SK-N-SH (cell line): ENCODE measurements at regions not wholly inside any gene's neighbourhood (a gene's known extent, or its start where the extent isn't known, plus 50 kb on each side); places are given as distances from the start of the nearest gene placed in this dataset.

Experiments used
- CTCF ChIP-seq: fragments of 200-600 bp; sonication (generic); IDR thresholded peaks from 2 replicates; pipeline ENCODE4 v1.6.1; 2017; ENCODE audit warnings: antibody characterized with exemption, mild to moderate bottlenecking, moderate library complexity
- POLR2AphosphoS5 ChIP-seq: IDR thresholded peaks from 2 replicates; pipeline ENCODE4 v1.6.1; 2012; ENCODE audit warnings: low read depth, low read length
- REST ChIP-seq: IDR thresholded peaks from 2 replicates; pipeline ENCODE4 v1.6.1; 2012; ENCODE audit warnings: mild to moderate bottlenecking, low read depth, low read length, moderate library complexity

GRCh38 chr12:86574143-86574542 lies 318.0 kb upstream of the MGAT4C start:
- TF ChIP-seq POLR2AphosphoS5 (no peak), REST (no peak), CTCF (no peak)
